ENCODE measurements at regions not wholly inside any gene's neighbourhood (a gene's known extent, or its start where the extent isn't known, plus 50 kb on each side); places are given as distances from the start of the nearest gene placed in this dataset.

GRCh38 chr15:62566248-62566647 is 401.2 kb upstream of the C2CD4B start:
- no peak overlapping the region for H3K4me3 Mint-ChIP-seq
- ATAC-seq, result no peak
- H3K27me3 Mint-ChIP-seq (ENCODE audit: low read depth), result peaks cover 25% of the 10 kb centered on the region
- H3K36me3 Mint-ChIP-seq (ENCODE audit: insufficient read depth), result no peaks in the 10 kb centered on the region
- no peaks in the 10 kb centered on the region for H3K9me3 Mint-ChIP-seq
- no peak for DNase-seq
- no peaks in the 10 kb centered on the region for H3K4me1 Mint-ChIP-seq (ENCODE audit: low read depth)

- Mint-ChIP-seq H3K4me3 (no peak overlapping the region), H3K9me3 (no peaks in the 10 kb centered on the region), H3K4me1 (ENCODE audit: low read depth) (no peaks in the 10 kb centered on the region), H3K27me3 (ENCODE audit: low read depth) (peaks cover 24% of the 10 kb centered on the region), H3K36me3 (ENCODE audit: insufficient read depth) (no peaks in the 10 kb centered on the region)
- DNase-seq, result no peak
- ATAC-seq, result no peak
Measured at GRCh38 chr15:62567501-62567900, 402.4 kb upstream of the C2CD4B start.

GRCh38 chr15:62568004-62568403 is 402.9 kb upstream of the C2CD4B start:
- Mint-ChIP-seq H3K27me3 (ENCODE audit: low read depth) (peaks cover 29% of the 10 kb centered on the region), H3K4me1 (ENCODE audit: low read depth) (no peaks in the 10 kb centered on the region), H3K9me3 (no peaks in the 10 kb centered on the region), H3K36me3 (ENCODE audit: insufficient read depth) (no peaks in the 10 kb centered on the region), H3K4me3 (no peak overlapping the region)
- ATAC-seq (no peak), DNase-seq (no peak)

GRCh38 chr15:62568702-62569101 is 403.6 kb upstream of the C2CD4B start:
- no peak for DNase-seq
- Mint-ChIP-seq H3K4me1 (ENCODE audit: low read depth) (no peaks in the 10 kb centered on the region), H3K36me3 (ENCODE audit: insufficient read depth) (no peaks in the 10 kb centered on the region), H3K27me3 (ENCODE audit: low read depth) (peaks cover 29% of the 10 kb centered on the region), H3K9me3 (no peaks in the 10 kb centered on the region), H3K4me3 (no peak overlapping the region)
- ATAC-seq, result no peak

GRCh38 chr15:62569460-62570404 is 404.6 kb upstream of the C2CD4B start:
- DNase-seq, result no peak
- Mint-ChIP-seq H3K4me1 (ENCODE audit: low read depth) (no peaks in the 10 kb centered on the region), H3K4me3 (no peak overlapping the region), H3K36me3 (ENCODE audit: insufficient read depth) (no peaks in the 10 kb centered on the region), H3K27me3 (ENCODE audit: low read depth) (peaks cover 26% of the 10 kb centered on the region), H3K9me3 (no peaks in the 10 kb centered on the region)
- no peak for ATAC-seq

- DNase-seq, result no peak
- H3K9me3 Mint-ChIP-seq, result no peaks in the 10 kb centered on the region
Measured at GRCh38 chr15:62570405-62570783, 405.3 kb upstream of the C2CD4B start.

GRCh38 chr15:62571072-62571471 is 406.0 kb upstream of the C2CD4B start:
- Mint-ChIP-seq H3K9me3 (no peaks in the 10 kb centered on the region), H3K36me3 (ENCODE audit: insufficient read depth) (no peaks in the 10 kb centered on the region), H3K27me3 (ENCODE audit: low read depth) (peaks cover 25% of the 10 kb centered on the region), H3K4me3 (no peak overlapping the region), H3K4me1 (ENCODE audit: low read depth) (no peaks in the 10 kb centered on the region)
- ATAC-seq (no peak), DNase-seq (no peak)

More at GRCh38 chr15:62570405-62570783, 405.3 kb upstream of the C2CD4B start:
- Mint-ChIP-seq H3K4me1 (ENCODE audit: low read depth) (no peaks in the 10 kb centered on the region), H3K27me3 (ENCODE audit: low read depth) (peaks cover 23% of the 10 kb centered on the region), H3K4me3 (no peak overlapping the region), H3K36me3 (ENCODE audit: insufficient read depth) (no peaks in the 10 kb centered on the region)
- ATAC-seq, result no peak

- ATAC-seq (no peak), DNase-seq (no peak)
- no peaks in the 10 kb centered on the region for H3K4me1 Mint-ChIP-seq (ENCODE audit: low read depth)
- H3K9me3 Mint-ChIP-seq, result no peaks in the 10 kb centered on the region
- H3K4me3 Mint-ChIP-seq, result no peak overlapping the region
- peaks cover 27% of the 10 kb centered on the region for H3K27me3 Mint-ChIP-seq (ENCODE audit: low read depth)
- H3K36me3 Mint-ChIP-seq (ENCODE audit: insufficient read depth), result no peaks in the 10 kb centered on the region
Measured at GRCh38 chr15:62572797-62573196, 407.7 kb upstream of the C2CD4B start.

- Mint-ChIP-seq H3K9me3 (no peaks in the 10 kb centered on the region), H3K4me1 (ENCODE audit: low read depth) (no peaks in the 10 kb centered on the region), H3K27me3 (ENCODE audit: low read depth) (peaks cover 27% of the 10 kb centered on the region), H3K36me3 (ENCODE audit: insufficient read depth) (no peaks in the 10 kb centered on the region), H3K4me3 (no peak overlapping the region)
- ATAC-seq (no peak), DNase-seq (no peak)
Measured at GRCh38 chr15:62573876-62574275, 408.8 kb upstream of the C2CD4B start.

GRCh38 chr15:62578546-62578945 is 413.5 kb upstream of the C2CD4B start:
- Mint-ChIP-seq H3K4me1 (ENCODE audit: low read depth) (no peaks in the 10 kb centered on the region), H3K9me3 (no peaks in the 10 kb centered on the region), H3K27me3 (ENCODE audit: low read depth) (peaks cover 19% of the 10 kb centered on the region), H3K36me3 (ENCODE audit: insufficient read depth) (no peaks in the 10 kb centered on the region), H3K4me3 (no peak overlapping the region)
- DNase-seq (no peak), ATAC-seq (no peak)

GRCh38 chr15:62578960-62579359 is 413.9 kb upstream of the C2CD4B start:
- Mint-ChIP-seq H3K27me3 (ENCODE audit: low read depth) (peaks cover 16% of the 10 kb centered on the region), H3K36me3 (ENCODE audit: insufficient read depth) (no peaks in the 10 kb centered on the region), H3K9me3 (no peaks in the 10 kb centered on the region), H3K4me3 (no peak overlapping the region), H3K4me1 (ENCODE audit: low read depth) (no peaks in the 10 kb centered on the region)
- ATAC-seq (no peak), DNase-seq (no peak)

GRCh38 chr15:62579842-62580241 is 414.8 kb upstream of the C2CD4B start:
- Mint-ChIP-seq H3K4me1 (ENCODE audit: low read depth) (no peaks in the 10 kb centered on the region), H3K27me3 (ENCODE audit: low read depth) (peaks cover 13% of the 10 kb centered on the region), H3K36me3 (ENCODE audit: insufficient read depth) (no peaks in the 10 kb centered on the region), H3K4me3 (no peak overlapping the region), H3K9me3 (no peaks in the 10 kb centered on the region)
- no peak for ATAC-seq
- no peak for DNase-seq

- Mint-ChIP-seq H3K4me3 (no peak overlapping the region), H3K36me3 (ENCODE audit: insufficient read depth) (no peaks in the 10 kb centered on the region), H3K9me3 (no peaks in the 10 kb centered on the region), H3K4me1 (ENCODE audit: low read depth) (no peaks in the 10 kb centered on the region), H3K27me3 (ENCODE audit: low read depth) (peaks cover 7% of the 10 kb centered on the region)
- no peak for ATAC-seq
- no peak for DNase-seq
Measured at GRCh38 chr15:62582580-62582979, 417.5 kb upstream of the C2CD4B start.

- H3K4me3 Mint-ChIP-seq, result no peak overlapping the region
- no peaks in the 10 kb centered on the region for H3K9me3 Mint-ChIP-seq
- peaks cover 7% of the 10 kb centered on the region for H3K27me3 Mint-ChIP-seq (ENCODE audit: low read depth)
- no peaks in the 10 kb centered on the region for H3K36me3 Mint-ChIP-seq (ENCODE audit: insufficient read depth)
- DNase-seq, result no peak
- no peak for ATAC-seq
- no peaks in the 10 kb centered on the region for H3K4me1 Mint-ChIP-seq (ENCODE audit: low read depth)
Measured at GRCh38 chr15:62584301-62585235, 419.5 kb upstream of the C2CD4B start.

Measured in activated T-cell treated with anti-CD3 and anti-CD28 coated beads, Interleukin-2, amount 50 U/mL, for 4 hours (primary cell).